ENCODE measurements at regions not wholly inside any gene's neighbourhood (a gene's known extent, or its start where the extent isn't known, plus 50 kb on each side); places are given as distances from the start of the nearest gene placed in this dataset.

GRCh38 chr2:31811482-31811881 lies 199.3 kb downstream of the MEMO1 start:
- TF ChIP-seq EZH2phosphoT487 (IDR thresholded peaks at IDR 0.05; ENCODE audit: low read depth), result no peak
- TF ChIP-seq, protein P1, sequence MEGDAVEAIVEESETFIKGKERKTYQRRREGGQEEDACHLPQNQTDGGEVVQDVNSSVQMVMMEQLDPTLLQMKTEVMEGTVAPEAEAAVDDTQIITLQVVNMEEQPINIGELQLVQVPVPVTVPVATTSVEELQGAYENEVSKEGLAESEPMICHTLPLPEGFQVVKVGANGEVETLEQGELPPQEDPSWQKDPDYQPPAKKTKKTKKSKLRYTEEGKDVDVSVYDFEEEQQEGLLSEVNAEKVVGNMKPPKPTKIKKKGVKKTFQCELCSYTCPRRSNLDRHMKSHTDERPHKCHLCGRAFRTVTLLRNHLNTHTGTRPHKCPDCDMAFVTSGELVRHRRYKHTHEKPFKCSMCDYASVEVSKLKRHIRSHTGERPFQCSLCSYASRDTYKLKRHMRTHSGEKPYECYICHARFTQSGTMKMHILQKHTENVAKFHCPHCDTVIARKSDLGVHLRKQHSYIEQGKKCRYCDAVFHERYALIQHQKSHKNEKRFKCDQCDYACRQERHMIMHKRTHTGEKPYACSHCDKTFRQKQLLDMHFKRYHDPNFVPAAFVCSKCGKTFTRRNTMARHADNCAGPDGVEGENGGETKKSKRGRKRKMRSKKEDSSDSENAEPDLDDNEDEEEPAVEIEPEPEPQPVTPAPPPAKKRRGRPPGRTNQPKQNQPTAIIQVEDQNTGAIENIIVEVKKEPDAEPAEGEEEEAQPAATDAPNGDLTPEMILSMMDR (IDR thresholded peaks at IDR 0.05; ENCODE audit: low read depth, low read length), result no peak

Data from OCI-LY3 (cell line).